Inferior parietal cortex (tissue), 1 donor: ENCODE measurements at regions not wholly inside any gene's neighbourhood (a gene's known extent, or its start where the extent isn't known, plus 50 kb on each side); places are given as distances from the start of the nearest gene placed in this dataset.

Source experiments
- DNase-seq: peaks from one replicate; pipeline ENCODE4 v3.0.0-alpha.2; 2016; ENCODE audit errors: extremely low spot score

DNA sequence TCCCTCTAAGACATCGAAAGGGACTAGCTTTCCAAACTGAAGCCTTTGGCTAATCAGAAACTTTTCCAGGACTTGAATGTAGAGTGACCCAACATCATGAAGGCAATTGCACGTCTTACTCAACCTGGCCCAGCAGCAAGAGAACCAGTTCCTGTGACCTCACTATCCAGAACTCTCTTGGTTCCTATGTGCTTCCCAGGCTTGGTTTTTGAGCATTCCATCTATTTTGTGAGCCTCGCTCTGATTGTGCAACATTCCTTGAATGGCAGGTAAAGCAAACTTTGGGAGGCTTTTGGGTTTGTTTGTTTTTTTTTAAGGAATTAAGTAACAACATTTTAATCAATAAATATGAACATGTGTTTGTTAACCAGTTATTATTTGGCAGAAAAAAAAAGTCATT lies 183.6 kb upstream of the EGLN3 start:
- DNase-seq = no peak

DNA sequence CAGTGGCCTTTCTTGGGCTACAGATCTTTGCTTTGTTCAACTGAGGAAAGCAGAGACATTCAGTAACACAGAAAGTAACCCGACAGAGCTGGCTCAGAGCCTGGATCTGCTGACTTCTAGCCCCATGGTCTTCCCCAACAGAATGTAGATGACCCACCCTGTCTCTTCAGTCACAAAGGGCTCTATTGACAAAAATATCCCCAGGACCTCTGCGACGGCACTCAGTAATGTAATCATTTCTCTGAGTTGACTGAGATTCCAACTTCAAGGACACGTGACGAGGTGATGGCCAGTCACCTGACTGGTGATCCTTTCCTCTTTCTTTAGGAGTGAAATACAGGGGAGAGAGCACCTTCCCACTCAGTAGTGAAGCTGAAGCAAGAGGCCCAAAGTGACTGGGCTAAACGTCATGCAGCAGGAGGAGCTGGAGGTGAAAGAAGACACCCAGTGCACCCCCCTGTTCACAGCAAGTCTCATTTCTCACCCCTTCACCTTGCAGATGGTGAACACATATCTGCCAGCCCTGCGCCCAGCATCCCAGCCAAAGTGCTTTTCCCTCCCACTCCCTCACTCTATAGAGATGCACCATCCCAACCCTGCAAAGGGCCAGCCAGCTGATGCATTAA lies 179.2 kb upstream of the EGLN3 start:
- DNase-seq = no peak

DNA sequence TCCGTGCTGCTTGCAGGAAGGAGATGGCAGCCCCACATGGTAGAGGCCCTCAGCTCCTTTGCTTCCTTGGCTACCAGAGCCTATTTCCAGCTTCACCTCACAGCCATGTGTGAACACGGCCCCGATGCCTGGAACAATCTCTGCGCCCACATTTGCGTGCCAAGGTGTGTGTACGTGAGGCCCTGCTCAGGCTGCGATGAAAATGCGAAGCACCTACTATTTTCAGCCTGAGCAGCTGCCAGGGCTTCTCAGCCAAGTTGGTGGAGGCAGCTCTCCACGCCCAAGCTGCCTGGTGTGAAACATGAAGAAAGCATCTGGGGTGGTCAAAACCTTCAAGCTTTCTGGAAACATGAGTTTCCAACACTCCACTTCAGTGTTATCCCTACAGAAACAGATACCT lies 177.8 kb upstream of the EGLN3 start:
- DNase-seq = peak; percentile 35

DNA sequence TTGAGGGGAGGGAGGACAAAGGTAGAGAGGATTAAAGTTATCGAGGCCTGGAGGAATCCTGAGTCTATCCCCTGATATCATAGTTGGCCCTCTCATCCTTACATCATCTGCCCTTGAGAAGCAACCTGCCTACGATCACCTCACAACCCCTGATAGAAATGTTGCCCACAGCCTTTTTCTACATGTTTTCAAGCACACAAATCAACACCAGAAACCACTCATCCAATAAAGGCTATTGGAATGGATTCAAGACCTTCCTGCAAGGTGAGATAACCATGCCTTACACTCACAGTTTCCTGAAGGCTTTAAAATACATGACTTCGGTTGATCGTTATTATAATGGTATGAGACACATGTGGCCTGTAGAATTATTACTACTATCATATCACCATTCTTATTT lies 175.7 kb upstream of the EGLN3 start:
- no peak for DNase-seq

DNA sequence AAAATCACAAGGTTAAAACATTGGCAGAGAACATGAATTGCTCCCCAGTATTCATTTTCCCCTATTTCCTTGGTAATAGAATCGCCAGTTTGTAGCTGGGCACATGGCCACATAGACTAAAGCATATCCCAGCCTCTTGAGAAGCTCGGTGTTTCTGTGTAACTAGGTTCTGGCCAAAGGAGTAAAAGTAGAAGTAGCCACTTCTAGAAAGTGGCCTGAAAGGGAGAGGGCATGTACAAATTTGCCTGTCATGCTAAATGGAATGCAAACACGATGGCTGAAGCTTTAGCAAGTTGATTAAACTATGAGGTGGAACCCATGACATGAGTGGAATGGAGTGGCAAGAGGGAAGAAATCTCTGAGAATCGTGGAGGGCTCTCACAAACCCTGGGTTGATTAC lies 173.7 kb upstream of the EGLN3 start:
- no peak for DNase-seq

DNA sequence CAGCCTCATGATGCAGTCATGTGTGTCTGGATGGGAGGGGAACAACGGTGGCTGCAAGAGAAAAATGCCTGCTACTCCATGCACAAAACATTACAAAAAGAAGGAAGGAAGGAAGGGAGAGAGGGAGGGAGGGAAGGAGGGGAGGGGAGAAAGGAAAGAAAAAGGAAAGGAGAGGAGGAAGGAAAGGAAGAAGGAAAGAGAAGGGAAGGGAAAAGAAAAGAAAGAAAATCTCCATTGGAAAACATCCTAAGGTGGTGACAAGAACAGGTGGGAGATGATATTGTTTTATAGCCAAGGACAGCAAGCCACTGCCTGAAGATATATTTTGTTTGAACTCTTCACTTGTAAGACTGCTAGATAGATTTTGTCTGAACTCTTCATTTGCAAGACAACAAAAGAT lies 171.8 kb upstream of the EGLN3 start:
- DNase-seq = no peak

DNA sequence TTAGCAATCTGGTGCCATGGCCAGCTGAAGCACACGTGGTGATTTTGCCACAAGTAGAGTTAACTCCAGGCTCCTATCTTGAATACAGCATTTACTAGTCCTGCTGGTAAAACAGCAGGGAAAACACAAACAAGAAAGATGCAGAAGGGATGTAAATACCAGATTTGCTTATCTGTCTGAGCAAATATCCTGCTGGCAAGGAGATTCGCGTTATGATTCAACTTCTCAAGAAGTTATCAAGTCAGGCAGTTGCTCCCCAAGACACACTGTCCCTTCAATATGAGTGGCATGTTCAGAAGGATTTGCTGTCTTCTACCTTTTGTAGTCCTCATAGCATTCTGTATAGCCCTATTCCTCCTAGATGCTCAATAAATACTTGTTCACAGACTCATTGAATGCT lies 171.2 kb upstream of the EGLN3 start:
- no peak for DNase-seq

DNA sequence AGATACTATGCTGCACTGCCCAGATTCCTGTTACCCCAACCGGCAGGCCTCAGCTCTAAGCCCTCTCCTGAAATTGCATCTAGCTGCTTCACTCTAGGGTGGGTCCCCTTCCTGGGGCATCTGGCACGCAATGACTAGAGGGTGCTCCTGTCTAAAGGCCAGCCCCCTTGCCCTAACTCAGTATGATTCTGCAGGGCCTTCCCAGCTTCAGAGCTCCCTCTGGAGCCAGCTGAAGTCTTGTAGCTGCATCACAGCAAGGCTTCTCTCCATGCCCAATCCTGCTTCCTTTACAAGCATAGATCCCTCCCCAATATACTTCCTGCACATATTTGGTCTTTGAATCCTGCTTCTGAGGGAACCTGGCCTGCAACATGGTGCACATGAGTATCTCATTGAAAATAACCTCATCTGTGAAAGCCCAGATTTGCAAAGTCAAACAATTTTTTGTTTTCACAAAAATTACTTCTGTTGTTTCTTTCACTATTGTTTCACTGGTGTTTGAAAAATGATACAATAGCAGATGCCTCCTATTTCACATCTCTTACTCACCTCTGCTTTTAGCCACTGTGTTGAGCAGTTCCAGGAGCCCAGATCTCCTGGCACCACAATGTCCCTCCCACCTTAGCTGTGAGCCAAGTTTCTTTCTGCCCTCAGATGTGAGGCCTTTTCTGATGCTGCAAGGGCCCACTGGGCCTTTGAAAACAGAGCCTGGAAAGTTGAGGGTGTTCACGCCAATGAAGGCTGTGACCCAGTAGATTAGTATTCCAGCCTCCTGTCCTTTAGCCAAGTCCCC lies 169.5 kb upstream of the EGLN3 start:
- no peak for DNase-seq

DNA sequence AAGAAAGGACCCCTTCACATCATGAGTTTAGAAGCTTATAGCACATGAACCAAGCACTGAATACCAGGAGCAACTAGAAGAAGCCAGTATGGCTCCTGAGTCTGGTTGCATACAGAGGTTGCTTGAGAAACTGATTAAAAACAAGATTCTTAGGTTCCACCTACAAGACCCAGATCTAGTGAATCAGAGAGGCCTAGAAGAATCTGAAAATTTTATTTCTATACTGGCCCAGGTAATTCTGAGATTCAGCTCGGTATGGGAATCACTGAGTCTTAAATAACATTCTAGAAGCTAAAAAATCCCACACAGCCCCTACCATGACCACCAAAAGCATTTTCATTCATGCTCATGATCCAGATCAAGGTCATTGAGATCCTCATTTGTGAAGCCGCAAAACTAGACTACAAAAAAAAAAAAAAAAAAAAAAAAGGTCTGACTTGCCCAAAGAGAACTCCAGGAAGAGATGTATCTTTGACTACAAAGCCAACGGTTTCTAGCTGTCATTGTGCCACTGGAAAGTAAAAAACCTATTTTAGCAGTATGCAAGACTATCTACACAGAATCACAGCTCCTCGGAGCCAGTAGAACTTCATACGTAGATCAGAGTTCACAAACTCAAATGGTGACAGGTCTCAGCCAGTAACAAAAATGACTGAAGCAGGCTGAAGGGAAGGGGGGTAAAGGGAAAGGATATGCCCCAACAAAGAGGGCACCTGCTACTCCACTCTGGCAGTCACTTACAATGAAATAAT lies 168.4 kb upstream of the EGLN3 start:
- DNase-seq = no peak

DNA sequence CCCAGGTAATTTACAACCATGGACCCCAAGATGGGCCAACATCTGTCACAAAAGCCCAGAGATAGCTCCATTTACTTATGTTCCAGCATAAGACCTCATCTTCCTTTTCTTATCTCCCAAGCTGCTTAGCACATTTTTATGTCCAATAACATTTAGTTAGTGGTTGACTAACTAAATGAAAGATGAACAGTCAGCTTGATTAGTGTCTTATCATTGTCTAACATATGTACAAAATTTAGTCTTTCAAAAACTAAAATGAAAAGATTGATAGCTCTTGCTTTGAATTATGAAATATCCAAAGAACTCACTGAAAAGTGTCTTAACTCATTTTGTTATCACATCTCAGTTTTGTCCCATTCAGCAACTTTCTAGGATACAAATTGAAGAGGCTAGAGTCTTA lies 163.1 kb upstream of the EGLN3 start:
- no peak for DNase-seq

DNA sequence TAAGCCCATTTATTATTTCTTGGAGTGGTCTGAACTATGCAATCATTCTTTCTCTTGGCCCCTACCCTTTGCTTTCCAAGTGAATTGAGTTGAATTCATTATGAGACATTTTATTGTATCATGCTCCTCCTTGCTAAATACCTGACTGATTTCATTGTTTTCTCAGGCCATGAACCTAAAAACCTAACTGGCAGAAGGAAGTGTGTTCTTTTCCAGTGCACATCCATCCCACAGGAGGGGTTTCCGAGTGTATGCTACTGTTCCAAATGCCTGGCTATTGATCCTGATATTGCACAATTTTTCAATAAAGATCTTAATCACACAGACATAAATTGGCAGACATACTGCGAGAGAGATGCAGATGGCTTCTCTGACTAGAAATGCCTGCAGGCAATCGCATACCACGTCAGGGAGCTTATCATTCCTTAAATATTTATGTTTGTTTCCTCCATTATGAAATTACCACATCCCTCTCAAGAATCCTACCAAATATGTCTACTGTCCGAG lies 162.2 kb upstream of the EGLN3 start:
- no peak for DNase-seq

DNA sequence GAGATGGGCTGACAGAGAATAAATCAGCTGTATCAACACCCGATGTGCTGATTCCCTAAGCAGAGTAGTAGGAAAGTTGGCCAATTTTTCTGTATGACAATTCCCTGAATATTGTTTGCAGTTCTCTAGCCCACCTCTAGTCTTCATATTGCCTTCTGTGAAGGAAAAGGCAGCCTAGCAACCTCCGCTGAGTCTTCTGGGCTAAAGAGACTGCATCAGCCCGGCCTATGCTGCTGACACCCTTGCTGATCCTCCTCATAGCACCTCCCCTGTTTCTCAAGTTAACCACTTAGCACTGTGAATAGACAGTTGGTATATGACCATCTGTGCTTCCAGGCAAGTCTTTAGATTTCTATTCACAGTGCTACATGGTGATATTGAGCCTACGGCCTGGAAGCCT lies 161.1 kb upstream of the EGLN3 start:
- DNase-seq = no peak

DNA sequence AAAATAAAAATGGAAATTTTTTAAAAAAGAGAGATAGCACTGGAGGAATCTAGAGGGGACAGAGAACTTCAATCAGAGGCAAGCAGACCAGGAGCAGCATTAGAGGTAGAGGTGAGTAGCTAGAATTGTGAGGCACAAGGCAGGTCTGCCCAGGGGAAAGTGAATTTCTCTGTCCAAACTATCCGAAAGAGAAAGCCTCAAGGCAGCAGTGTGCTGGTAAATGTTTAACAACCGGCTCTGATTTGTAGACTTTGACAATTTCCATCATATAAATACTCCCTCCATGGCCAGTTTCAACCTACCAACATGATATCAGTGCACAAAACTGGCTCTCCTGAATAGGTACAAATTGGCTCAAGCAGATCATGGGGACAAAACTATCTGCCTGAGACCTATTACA lies 160.6 kb upstream of the EGLN3 start:
- no peak for DNase-seq

DNA sequence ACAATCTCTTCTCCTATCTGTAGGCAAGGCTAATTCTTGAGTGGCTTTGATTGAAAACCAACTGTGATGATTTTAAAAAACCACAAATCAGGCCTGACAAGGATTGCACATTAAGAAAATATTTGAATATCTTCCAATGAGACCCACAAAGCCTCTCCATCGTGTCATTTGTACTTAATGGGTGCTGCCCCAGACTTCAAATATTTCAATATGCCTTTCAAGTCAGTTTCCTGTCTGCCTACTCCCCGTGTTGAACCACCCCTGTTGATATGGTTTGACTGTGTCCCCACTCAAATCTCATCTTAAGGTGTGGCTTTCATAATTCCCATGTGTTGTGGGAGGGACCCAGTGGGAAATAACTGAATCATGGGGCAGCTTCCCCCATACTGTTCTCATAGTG lies 159.7 kb upstream of the EGLN3 start:
- DNase-seq = no peak

DNA sequence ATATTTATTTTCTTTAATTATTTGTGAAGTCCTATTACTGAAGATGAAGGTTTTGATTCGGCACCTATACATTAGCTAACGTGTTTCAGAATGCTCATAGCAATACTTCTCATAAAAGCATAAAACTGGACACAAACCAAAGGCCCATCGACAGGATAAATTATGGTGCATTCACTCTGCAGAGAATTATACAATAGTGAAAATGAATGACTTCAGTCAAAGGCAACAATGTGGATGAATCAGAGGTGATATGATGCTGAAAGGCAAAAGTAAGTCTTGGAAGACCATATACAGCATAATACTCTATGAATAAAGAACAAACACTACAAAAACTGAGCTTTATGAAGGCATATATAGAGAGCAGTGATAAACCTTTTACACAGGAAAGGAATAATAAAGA lies 156.6 kb upstream of the EGLN3 start:
- DNase-seq = no peak

DNA sequence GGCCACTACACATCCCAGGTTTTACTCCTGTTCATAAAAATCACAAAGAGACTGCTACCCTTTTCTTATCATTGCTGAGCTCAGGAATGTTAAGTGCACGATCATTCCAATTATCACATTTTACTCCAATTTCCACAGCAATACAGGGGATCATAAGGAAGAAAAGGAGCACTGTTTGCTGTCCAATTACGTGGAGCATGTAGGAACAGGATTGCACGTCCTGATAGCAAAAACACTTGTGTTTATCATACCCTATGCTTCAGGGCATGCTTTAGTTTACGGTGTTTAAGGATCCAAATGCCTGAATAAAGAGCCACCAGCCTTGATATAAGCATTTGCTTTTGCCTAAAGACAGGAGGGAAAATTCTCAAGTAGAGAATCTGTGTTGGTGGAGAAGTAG lies 155.4 kb upstream of the EGLN3 start:
- DNase-seq = no peak

DNA sequence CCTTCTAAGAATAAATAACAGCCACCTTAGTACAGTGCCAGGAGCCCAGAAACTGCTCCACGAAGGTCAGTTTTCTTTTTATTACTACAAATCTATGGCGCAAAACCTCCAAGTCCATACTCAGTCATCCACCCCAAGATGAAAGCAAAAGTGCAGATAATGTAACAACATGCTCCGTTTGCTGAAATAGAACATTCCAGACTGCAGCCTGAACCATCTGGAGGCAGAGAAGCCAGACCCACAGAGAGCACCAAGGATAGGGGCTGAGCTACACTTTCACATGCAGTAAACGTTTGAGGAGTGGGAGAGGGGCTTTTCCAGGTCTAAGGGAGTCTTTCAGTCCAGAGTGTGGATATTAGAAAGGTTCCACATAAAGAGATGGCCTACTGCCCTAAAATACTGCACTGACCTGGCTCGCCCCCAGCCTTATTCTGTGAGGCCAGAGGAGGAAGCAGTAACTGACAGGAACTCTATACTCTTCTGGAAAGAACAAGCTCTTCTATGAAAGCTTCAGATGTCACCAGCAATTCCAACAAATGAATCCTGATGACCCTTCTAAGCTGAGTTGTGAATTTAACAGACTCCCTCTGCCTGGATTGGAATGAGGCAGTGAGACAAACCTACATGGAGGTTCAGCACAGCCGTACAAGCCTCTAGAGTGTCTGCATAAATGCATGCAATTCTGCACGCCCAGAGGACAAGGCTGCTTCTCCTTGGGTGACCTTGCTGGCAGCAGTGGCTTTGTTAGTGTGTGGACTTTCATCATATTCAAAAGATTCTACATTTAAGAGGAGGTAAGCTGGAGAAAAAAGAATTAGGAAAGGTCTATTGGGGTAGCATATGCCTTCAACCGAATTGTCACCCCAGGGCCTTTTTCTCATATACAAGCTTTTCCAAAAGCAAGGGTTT lies 153.9 kb upstream of the EGLN3 start:
- DNase-seq = no peak

DNA sequence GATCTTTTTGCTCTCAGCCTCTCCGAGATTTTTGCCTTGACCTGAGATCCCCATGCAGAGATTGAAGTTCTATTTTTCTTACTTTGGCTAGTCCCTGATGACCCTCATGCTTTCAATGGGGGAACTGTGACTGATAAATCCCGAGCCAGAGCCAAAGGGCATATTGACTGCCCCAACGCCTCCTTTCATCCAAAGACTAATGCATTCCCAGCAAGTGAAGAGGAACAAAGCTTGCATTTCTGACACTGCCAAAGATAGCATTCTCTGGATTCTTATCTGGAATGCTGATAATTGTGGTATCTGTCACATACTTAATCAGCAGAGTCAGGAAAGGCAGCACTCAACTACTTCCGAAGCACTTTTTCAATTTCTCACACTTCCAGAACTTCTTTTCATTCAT lies 152.3 kb upstream of the EGLN3 start:
- DNase-seq = no peak

DNA sequence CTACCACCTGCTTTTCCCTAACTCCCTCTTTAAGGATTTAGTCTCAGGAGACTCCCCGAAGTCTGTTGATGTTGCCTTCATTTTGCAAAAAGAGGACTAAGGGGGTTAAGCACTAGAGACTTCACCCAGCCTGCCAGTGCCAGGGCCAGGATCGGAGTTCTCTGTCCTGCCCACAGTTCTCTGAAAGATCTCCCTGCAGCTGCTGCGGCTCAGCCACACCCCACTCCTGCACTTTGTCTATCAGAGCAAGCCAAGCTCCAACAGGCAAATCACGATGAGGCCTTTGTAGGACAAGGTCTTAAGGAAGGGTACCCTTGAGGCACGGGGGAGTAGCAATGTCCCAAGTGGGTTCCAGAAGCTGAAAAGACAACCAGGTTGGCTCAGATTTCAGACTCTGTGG lies 148.8 kb upstream of the EGLN3 start:
- DNase-seq = no peak

DNA sequence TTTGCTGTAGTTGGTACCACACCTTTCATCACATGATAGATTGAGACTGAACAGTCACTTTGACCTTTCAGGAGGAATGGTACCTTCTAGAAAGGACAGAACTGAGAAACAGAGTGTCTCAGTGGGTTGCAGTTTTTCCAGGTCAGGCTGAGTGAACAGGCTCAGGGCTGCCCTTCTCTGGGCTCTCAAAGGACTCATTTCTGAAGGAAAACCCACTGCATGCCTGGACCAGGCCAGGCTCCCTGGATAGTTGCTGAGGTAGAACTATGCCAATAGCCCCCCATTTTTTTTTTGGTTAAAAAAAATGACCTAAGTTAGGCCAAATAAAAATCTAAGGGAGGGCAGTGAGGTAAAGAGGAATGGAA lies 148.1 kb upstream of the EGLN3 start:
- no peak for DNase-seq

DNA sequence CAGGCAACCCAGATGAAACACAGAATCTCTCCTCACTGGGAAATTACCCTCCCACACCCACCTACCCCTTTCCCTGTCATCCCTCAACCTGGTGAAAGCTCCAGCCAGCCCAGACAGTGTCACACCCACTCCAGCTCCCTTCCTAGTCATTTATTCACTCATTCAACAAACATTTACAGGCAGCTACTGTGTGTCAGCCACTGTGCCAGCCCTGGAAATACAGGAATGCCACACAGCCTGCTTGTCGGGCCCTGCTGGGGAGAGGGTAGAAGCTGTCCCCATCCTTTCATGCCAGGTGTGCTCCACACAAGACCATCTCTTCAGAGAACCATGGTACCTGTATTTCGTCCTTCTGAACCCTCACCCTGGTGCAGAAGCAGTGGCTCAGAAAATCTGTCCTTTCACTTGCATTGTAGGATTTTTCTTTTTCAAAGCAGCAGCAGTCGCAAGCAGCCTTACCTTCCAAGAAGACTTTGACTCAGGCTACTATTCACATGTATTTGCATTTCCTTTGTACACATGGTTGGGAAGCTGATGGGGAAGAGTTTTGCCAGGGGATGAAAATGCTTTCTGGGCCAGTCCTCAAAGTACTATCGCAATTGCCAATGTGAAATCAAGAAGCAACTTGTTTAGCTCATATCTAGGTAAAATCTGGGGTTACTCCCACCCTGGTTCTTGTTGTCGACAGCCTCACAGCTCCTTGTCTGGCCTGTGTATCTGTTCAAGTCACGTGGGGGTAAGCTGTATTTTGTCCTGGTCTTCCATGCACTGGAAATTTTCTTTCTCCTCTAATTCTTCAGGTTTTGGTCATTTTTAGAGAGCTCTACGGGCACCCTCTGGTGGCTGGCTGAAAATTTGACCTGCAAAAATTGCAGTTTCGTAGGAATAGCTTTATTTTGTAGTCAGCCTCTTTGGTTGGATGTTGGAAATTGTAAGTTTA lies 147.4 kb upstream of the EGLN3 start:
- DNase-seq = peak; percentile 85
